ENCODE measurements at regions not wholly inside any gene's neighbourhood (a gene's known extent, or its start where the extent isn't known, plus 50 kb on each side); places are given as distances from the start of the nearest gene placed in this dataset.

- Mint-ChIP-seq H3K27ac (ENCODE audit: low read depth, unreplicated experiment) (no peak overlapping the region), H3K36me3 (ENCODE audit: insufficient read depth, unreplicated experiment) (no peaks in the 10 kb centered on the region), H3K4me1 (ENCODE audit: insufficient read depth, unreplicated experiment) (no peaks in the 10 kb centered on the region), H3K27me3 (ENCODE audit: insufficient read depth, unreplicated experiment) (peaks cover 27% of the 10 kb centered on the region), H3K4me3 (ENCODE audit: unreplicated experiment) (no peak overlapping the region), H3K9me3 (ENCODE audit: unreplicated experiment) (no peaks in the 10 kb centered on the region)
- no TSS peak for BruUV-seq (replicated peaks)
- POLR2A ChIA-PET: no interaction called here
- CTCF ChIA-PET: no interaction called here
- intact Hi-C loops (cut with micrococcal nuclease): no loop called here
- no peak for TF ChIP-seq CTCF (IDR thresholded peaks at IDR 0.05; ENCODE audit: unreplicated experiment)
- DNase-seq (ENCODE audit: unreplicated experiment): no peak
Measured at GRCh38 chr2:224325941-224326340, 76.0 kb downstream of the FAM124B start.

GRCh38 chr2:224324604-224325003 is 77.3 kb downstream of the FAM124B start:
- no TSS peak for BruUV-seq (replicated peaks)
- intact Hi-C loops (cut with micrococcal nuclease): no loop called here
- no peaks in the 10 kb centered on the region for H3K9me3 Mint-ChIP-seq (ENCODE audit: unreplicated experiment)
- ChIA-PET CTCF (interaction anchor here (0.5 kb wide), 1 partner anchor 394 kb away, joined by 4 read pairs; no protein-coding TSS in a partner anchor), POLR2A (no interaction called here)
- DNase-seq (ENCODE audit: unreplicated experiment): no peak
- H3K27ac Mint-ChIP-seq (ENCODE audit: low read depth, unreplicated experiment): no peak overlapping the region
- no peak for TF ChIP-seq CTCF (IDR thresholded peaks at IDR 0.05; ENCODE audit: unreplicated experiment)
- peaks cover 39% of the 10 kb centered on the region for H3K27me3 Mint-ChIP-seq (ENCODE audit: insufficient read depth, unreplicated experiment)
- H3K4me1 Mint-ChIP-seq (ENCODE audit: insufficient read depth, unreplicated experiment): no peaks in the 10 kb centered on the region
- no peak overlapping the region for H3K4me3 Mint-ChIP-seq (ENCODE audit: unreplicated experiment)
- no peaks in the 10 kb centered on the region for H3K36me3 Mint-ChIP-seq (ENCODE audit: insufficient read depth, unreplicated experiment)

GRCh38 chr2:224320660-224321059 is 81.2 kb downstream of the FAM124B start:
- no peak for DNase-seq (ENCODE audit: unreplicated experiment)
- H3K4me1 Mint-ChIP-seq (ENCODE audit: insufficient read depth, unreplicated experiment): no peaks in the 10 kb centered on the region
- intact Hi-C loops (cut with micrococcal nuclease): no loop called here
- no TSS peak for BruUV-seq (replicated peaks)
- TF ChIP-seq CTCF (IDR thresholded peaks at IDR 0.05; ENCODE audit: unreplicated experiment): no peak
- CTCF ChIA-PET: interaction anchor here (0.6 to 2.1 kb wide), 4 partner anchors 22 to 328 kb away, joined by 3 to 5 read pairs (median 3); no protein-coding TSS in a partner anchor
- no peaks in the 10 kb centered on the region for H3K36me3 Mint-ChIP-seq (ENCODE audit: insufficient read depth, unreplicated experiment)
- POLR2A ChIA-PET: interaction anchor here (0.6 kb wide), 1 partner anchor 12 kb away, joined by 3 read pairs; no protein-coding TSS in a partner anchor
- H3K9me3 Mint-ChIP-seq (ENCODE audit: unreplicated experiment): no peaks in the 10 kb centered on the region
- H3K27ac Mint-ChIP-seq (ENCODE audit: low read depth, unreplicated experiment): no peak overlapping the region
- H3K27me3 Mint-ChIP-seq (ENCODE audit: insufficient read depth, unreplicated experiment): peaks cover 31% of the 10 kb centered on the region
- no peak overlapping the region for H3K4me3 Mint-ChIP-seq (ENCODE audit: unreplicated experiment)

- no peak for DNase-seq (ENCODE audit: unreplicated experiment)
- CTCF ChIA-PET: interaction anchor here (0.7 to 2.1 kb wide), 4 partner anchors 23 to 327 kb away, joined by 3 to 5 read pairs (median 4); no protein-coding TSS in a partner anchor
- intact Hi-C loops (cut with micrococcal nuclease): no loop called here
- TF ChIP-seq CTCF (IDR thresholded peaks at IDR 0.05; ENCODE audit: unreplicated experiment): no peak
- no peaks in the 10 kb centered on the region for H3K9me3 Mint-ChIP-seq (ENCODE audit: unreplicated experiment)
- H3K4me3 Mint-ChIP-seq (ENCODE audit: unreplicated experiment): no peak overlapping the region
- POLR2A ChIA-PET: no interaction called here
- H3K4me1 Mint-ChIP-seq (ENCODE audit: insufficient read depth, unreplicated experiment): no peaks in the 10 kb centered on the region
- peaks cover 31% of the 10 kb centered on the region for H3K27me3 Mint-ChIP-seq (ENCODE audit: insufficient read depth, unreplicated experiment)
- BruUV-seq (replicated peaks): no TSS peak
- H3K27ac Mint-ChIP-seq (ENCODE audit: low read depth, unreplicated experiment): no peak overlapping the region
- no peaks in the 10 kb centered on the region for H3K36me3 Mint-ChIP-seq (ENCODE audit: insufficient read depth, unreplicated experiment)
Measured at GRCh38 chr2:224319750-224320149, 82.2 kb downstream of the FAM124B start.
